GM10266 (cell line): ENCODE measurements at regions not wholly inside any gene's neighbourhood (a gene's known extent, or its start where the extent isn't known, plus 50 kb on each side); places are given as distances from the start of the nearest gene placed in this dataset.

Experiments used
- DNase-seq: peaks from one replicate; pipeline ENCODE4 v3.0.0; 2012; ENCODE audit errors: extremely low spot score
- TF ChIP-seq, protein P1 (sequence below): IDR thresholded peaks from 2 replicates; pipeline ENCODE4 v1.5.1; 2012; ENCODE audit warnings: mild to moderate bottlenecking, low read depth; ENCODE audit not compliant: control insufficient read depth, insufficient read depth; ENCODE audit errors: missing control alignments

DNA sequence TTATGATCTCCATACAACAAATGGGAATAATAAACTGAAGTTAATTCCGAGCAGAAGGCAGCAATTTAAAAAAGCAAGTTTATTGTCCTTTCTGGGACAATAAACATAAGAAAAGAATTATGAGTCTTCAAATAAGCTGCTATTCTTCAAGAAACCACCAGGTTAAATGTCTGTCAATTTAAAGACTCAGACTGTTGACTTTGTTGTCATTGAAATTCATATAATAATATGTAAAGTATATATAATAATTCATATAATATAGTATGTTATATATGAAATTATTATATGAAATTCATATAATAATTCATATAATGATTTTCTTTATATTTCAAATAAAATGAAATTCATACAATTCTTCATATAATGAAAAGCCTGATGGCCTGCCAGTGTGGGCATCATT, 497.5 kb upstream of the RGMB start:
- no peak for DNase-seq
- TF ChIP-seq, protein P1, sequence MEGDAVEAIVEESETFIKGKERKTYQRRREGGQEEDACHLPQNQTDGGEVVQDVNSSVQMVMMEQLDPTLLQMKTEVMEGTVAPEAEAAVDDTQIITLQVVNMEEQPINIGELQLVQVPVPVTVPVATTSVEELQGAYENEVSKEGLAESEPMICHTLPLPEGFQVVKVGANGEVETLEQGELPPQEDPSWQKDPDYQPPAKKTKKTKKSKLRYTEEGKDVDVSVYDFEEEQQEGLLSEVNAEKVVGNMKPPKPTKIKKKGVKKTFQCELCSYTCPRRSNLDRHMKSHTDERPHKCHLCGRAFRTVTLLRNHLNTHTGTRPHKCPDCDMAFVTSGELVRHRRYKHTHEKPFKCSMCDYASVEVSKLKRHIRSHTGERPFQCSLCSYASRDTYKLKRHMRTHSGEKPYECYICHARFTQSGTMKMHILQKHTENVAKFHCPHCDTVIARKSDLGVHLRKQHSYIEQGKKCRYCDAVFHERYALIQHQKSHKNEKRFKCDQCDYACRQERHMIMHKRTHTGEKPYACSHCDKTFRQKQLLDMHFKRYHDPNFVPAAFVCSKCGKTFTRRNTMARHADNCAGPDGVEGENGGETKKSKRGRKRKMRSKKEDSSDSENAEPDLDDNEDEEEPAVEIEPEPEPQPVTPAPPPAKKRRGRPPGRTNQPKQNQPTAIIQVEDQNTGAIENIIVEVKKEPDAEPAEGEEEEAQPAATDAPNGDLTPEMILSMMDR = no peak

DNA sequence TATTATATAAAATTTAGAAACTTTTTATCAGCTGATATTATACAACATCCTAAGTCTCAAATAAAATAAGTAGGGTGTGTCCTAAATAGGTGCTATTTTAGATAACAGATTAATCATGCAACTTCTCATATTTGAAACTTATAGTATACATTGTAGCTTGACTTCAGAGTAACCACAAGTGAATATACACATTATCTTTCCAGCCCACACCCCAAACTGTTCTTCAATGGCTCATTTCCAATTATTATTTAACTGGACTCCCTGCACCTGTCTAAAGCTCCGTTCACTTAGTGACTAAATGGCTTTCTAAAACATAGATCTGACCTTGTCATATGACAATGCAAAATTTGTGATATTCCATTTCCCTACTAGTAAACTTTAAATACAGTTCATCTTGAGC, 490.9 kb upstream of the RGMB start:
- DNase-seq = no peak

DNA sequence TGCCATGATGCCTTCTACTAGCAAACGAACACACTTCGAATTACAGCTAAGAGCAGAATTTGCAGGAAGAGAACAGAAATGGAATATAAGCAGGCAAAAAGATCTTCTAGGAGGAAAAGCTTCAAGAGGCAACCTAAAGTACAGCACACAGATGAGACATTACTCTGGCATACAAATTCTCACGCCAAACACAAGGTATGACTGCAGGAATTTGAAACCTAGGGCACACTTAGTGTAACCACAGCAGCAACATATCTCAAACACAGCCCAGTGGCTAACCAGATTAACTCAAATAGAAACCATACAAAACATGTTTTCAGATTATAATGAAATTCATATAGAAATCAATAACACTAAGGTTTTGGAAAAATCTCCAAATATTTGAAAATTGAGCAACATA, 481.0 kb upstream of the RGMB start:
- DNase-seq = no peak
- TF ChIP-seq, protein P1 = no peak

More for the DNA sequence above, 490.9 kb upstream of the RGMB start:
- TF ChIP-seq, protein P1 = no peak

DNA sequence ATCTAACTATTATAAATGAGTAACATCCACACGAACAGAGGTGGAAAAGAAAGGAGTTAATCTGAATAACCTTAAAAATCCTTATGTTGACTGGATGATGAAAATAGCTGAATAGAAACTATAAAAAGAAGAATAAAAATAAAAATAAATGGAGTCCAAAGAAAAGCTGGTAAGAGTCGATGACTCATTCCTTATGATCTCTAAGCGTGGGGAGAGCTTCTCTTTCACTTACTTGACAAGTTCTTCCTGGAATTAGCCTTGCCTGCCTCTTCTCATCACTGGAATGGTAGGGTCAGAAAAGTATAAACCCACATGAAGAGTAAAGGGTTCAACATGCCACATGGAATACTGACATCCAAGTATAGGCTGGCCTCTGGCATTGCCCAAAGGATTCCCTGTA, 477.0 kb upstream of the RGMB start:
- TF ChIP-seq, protein P1 = no peak
- DNase-seq = no peak

DNA sequence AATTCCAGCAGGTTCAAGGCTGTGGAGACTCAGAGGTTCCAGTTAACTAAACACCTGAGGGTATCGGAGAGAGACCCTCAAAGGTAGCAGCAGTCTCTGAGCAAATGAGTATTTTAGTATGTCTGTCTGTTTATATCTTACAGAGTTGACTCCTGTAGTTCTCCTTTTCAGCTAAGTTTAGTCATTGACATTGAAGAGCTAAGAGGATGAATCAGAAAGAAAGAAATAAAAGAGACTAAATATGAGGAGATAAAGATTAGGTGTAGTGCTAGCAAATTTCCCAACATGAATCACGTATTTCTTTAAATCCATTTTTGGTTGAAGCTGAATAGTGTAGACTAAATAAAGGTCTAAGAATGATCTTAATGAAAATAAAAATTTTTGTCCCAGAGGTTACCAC, 474.0 kb upstream of the RGMB start:
- TF ChIP-seq, protein P1 = no peak

DNA sequence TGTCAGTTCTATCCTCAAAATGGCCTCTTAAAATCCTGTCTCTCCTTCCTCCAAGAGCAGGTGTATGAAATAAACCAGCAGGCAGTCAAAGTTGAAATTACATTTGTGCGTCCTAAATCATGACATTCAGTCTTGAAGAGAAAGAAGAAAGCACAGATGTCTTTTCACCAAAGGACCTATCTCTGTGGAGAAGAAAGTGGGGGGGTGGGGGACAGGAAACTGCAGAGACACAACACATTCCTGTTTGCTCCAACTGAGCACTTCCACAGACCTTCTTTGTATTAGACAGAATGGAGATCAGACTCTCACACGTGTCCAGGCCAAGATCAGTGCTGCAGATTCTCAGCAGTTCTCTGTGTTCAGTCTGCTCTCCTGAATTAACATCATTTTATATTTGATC, 471.9 kb upstream of the RGMB start:
- TF ChIP-seq, protein P1 = no peak
- no peak for DNase-seq

More for the DNA sequence above, 474.0 kb upstream of the RGMB start:
- no peak for DNase-seq

DNA sequence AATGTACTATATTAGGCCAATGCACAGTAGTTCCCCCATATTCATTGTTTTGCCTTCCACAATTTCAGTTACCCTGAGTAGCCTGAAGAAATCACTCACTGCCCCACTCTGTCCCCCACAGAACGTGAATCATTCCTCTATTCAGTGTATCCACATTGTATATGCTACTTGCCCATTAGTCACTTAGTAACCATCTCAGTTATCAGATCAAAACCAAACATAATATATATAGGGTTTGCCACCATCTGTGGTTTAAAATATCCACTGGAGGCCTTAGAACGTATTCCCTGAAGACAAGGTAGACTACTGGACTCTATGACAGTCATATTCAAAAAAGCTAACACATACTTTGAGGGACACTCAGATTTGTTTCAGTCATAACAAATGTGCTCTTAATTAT, 465.7 kb upstream of the RGMB start:
- DNase-seq = no peak
- TF ChIP-seq, protein P1 = no peak
